DND-41 (cell line): ENCODE measurements at regions not wholly inside any gene's neighbourhood (a gene's known extent, or its start where the extent isn't known, plus 50 kb on each side); places are given as distances from the start of the nearest gene placed in this dataset.

ENCODE experiments used
- EZH2 ChIP-seq: IDR thresholded peaks from 3 replicates; pipeline ENCODE4 v1.6.1; 2012; ENCODE audit warnings: borderline replicate concordance, low read depth, mild to moderate bottlenecking, moderate library complexity, low read length, inconsistent platforms; ENCODE audit not compliant: severe bottlenecking
- TF ChIP-seq, protein P1 (sequence below): IDR thresholded peaks from 2 replicates; pipeline ENCODE4 v1.5.1; 2012; ENCODE audit warnings: borderline replicate concordance, low read length, moderate library complexity, mild to moderate bottlenecking; ENCODE audit not compliant: poor library complexity, severe bottlenecking; ENCODE audit errors: extremely low read depth

DNA sequence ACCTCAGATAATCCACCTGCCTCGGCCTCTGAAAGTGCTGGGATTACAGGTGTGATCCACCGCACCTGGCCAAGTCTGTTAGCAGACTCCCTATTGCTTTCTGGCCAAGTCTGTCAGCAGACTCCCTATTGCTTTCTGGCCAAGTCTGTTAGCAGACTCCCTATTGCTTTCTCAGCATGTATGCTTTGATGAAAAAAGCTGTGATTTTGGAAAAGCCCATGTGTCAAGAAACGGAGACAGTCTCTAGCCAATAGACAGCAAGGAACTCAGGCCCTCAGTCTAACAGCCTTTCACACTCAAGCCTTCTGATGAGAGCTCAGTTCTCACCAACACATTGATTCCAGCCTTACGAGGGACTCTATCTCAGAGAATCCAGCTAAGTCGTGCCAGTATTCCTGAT is 158.8 kb upstream of the KRR1 start:
- TF ChIP-seq EZH2: no peak
- TF ChIP-seq, protein P1, sequence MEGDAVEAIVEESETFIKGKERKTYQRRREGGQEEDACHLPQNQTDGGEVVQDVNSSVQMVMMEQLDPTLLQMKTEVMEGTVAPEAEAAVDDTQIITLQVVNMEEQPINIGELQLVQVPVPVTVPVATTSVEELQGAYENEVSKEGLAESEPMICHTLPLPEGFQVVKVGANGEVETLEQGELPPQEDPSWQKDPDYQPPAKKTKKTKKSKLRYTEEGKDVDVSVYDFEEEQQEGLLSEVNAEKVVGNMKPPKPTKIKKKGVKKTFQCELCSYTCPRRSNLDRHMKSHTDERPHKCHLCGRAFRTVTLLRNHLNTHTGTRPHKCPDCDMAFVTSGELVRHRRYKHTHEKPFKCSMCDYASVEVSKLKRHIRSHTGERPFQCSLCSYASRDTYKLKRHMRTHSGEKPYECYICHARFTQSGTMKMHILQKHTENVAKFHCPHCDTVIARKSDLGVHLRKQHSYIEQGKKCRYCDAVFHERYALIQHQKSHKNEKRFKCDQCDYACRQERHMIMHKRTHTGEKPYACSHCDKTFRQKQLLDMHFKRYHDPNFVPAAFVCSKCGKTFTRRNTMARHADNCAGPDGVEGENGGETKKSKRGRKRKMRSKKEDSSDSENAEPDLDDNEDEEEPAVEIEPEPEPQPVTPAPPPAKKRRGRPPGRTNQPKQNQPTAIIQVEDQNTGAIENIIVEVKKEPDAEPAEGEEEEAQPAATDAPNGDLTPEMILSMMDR: no peak
